HK-2 (cell line): ENCODE measurements at regions not wholly inside any gene's neighbourhood (a gene's known extent, or its start where the extent isn't known, plus 50 kb on each side); places are given as distances from the start of the nearest gene placed in this dataset.
"Not testable (repeated sequence)": the region's sequence is repeated elsewhere in the genome, so short reads cannot be mapped to it uniquely, and the experiment has no call there.

Source experiments
- DNase-seq: peaks from one replicate; pipeline ENCODE4 v3.0.0-alpha.2; 2018; ENCODE audit not compliant: unreplicated experiment

DNA sequence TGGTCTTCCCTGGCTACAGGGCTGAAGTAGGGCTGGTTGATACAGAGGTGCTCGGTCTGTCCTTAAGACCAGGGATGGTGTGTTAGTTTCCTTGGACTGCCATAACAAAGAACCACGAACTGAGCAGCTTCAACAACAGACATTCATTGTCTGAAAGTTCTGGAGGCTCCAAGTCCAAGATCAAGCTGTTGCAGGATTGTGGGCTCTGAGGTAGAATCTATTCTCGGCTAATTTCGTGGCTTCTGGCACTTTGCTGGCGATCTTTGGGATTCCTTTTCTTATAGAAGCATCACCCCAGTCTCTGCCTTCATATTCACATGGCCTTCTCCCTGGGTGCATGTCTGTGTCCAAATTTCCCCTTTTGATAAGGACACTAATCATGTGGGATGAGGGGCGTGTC, 112.1 kb upstream of the ITGB1 start:
- no peak for DNase-seq

DNA sequence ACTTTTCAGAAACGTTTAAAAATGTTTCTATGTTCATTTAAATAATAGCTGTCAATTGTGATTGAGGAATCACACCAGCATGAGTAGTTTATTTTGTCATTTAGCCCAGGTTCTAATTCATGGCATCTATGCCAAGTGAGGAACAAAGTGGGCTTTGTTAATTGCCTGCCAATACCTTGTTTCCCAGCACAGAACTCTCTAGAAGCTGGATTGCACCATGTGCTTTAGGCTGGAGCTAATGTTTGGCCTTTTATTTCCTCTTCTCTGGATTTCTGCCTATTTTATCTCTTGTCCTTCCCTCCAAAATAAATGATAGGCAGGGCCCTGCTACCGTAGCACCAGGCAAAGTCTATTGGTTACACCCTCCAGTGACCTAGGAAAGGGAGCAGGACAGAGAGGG, 109.9 kb upstream of the ITGB1 start:
- no peak for DNase-seq

DNA sequence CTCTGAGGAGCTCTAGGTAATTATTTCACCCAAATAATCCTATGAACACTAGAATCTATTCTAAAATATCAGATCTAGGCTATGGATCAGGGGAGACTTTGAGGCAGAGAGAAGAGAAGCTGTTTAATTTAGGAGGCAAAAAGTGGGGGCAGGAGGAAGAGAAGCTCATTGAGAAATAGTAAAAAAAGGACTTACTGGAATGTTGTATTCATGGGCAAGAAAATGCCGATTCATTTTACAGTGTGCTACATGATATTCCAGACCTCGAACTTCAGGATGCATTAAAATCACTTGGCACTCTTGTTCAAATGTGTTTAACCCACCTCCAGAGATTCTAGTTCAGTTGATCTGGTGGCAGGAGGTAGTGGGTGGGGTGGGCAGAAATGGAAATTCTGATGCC, 109.5 kb upstream of the ITGB1 start:
- DNase-seq: no peak

DNA sequence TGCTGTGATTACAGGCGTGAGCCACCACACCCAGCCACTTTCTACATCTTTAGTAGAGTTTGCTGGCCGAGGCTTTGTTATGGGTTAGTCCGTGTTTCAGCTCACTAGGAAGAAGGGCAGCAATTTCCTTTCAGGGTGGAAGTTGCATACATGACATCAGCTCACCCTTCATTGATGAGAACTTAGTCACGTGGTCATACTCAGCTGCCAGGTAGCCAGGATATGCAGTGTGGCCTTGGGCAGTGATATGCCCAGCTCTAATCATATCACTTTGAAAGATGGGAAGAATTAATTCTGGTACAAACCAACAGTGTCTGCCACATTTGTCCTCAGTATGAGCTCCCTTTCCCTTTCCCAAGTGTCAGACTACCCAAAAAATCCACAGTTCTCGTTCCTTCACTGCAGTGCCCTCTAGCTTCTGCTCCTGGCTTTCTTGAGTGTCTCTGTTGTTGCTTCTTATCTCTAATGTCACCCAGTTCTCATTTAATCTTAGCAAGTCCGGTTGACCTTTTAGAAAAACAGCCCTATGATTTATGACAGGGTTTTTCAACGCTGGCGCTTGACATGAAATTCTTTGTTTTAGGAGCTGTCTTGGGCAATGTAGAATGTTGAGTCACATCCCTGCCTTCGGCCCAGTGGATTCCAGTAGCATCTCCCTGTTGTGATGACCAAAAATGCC, 108.7 kb upstream of the ITGB1 start:
- no peak for DNase-seq

GRCh38 chr10:33065111-33065510, 107.1 kb upstream of the ITGB1 start:
- no peak for DNase-seq

DNA sequence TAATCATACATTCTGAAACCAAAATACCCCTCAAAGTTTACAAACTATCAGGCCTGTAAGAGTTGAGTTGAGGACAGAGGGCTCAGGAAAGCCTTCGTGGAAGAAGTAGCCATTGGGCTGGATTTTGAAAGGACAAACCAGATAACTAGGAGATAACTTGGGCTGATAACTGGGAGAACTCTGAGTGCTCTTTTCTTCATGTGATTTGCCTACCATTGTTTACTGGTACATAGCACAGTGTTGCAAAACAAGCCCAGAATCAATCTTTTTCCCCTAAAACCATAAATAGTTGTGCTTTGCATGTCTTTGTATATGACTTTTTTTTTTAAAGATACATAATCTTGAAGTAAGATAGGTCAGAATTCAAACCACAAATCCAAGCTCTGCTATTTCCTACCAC, 106.7 kb upstream of the ITGB1 start:
- no peak for DNase-seq

GRCh38 chr10:33057620-33058019, 99.6 kb upstream of the ITGB1 start:
- DNase-seq: no peak

DNA sequence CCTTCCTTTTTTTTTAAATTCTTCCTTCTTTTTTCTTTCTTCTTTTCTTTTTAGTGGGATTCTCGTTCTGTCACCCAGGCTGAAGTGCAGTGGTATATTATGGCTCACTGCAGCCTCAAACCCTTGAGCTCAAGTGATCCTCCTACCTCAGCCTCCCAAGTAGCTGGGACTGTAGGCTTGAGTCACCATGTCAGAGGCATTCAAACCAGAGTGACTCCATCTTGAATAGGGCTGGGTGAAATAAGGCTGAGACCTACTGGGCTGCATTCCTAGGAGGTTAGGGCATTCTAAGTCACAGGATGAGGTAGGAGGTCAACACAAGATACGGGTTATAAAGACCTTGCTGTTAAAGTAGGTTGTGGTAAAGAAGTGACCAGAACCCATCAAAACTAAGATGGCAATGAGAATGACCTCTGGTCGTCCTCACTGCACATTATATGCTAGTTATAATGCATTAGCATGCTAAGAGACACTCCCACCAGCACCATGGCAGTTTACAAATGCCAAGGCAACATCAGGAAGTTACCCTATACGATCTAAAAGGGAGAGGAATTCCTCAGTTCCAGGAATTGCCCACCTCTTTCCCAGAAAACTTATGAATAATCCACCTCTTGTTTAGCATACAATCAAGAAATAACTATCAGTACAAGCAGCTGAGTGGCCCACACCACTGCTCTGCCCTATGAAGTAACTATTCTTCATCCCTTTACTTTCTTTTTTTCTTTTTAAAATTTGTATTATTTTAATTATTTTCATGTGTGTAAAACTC, 99.0 kb upstream of the ITGB1 start:
- DNase-seq: no peak

DNA sequence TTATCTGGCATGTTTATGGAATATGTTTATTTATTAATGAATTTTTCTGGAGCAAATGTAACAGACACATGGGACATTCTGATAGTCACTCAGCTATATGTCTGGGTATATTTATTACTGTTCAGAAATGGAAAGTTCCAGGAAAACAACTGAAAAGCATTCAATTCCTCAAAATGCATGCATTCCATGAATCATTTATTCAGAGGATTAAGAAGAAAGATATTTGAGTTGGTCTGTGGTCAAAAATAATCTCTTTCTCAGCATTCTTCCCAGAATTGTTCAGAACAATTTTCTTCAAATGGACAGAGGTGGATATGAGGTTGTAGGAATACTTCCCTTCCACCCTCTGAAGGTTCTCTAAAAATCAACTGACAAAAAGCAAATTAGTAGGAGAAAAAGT, 97.6 kb upstream of the ITGB1 start:
- no peak for DNase-seq

DNA sequence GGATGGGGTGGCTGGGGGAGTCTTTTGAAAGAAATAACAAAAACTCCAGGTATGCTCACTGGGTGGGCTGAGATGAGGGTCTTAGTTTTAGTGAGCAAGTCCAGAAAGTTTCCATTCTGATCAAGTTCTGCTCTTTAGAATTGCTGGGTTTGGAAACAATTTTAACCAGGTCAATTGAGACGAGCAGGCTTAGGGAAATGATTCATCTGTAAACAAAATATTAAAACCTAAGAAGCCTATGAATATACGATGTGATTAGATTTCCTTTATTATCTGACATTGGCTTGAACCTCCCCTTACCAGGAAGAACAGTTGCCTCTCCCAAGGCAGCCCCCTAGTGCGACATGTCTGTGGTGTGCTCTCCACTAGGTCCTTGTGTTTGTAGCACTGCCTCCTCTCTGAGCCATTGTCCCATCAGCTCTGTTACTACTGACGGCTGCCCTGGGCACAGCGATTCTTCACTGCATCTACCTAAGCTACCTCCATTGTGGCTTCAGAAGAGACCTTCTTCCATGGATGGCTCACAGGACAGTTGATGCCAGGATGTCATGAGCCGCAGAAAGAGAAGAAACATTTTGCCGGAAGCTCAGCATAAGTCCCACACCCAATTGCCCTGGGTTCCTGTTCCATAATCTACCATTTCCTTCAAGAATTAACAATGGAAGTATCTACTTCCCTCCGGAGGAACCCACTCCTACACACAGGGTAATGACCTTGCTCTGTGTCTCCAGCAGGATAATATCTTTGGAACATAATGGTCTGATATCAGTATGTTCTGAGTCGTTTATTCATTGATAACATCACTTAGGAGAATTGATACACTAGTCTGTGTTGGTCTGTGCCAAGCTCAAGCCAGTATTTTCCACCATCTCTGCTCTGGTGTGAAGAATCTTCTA, 95.1 kb upstream of the ITGB1 start:
- DNase-seq: no peak

DNA sequence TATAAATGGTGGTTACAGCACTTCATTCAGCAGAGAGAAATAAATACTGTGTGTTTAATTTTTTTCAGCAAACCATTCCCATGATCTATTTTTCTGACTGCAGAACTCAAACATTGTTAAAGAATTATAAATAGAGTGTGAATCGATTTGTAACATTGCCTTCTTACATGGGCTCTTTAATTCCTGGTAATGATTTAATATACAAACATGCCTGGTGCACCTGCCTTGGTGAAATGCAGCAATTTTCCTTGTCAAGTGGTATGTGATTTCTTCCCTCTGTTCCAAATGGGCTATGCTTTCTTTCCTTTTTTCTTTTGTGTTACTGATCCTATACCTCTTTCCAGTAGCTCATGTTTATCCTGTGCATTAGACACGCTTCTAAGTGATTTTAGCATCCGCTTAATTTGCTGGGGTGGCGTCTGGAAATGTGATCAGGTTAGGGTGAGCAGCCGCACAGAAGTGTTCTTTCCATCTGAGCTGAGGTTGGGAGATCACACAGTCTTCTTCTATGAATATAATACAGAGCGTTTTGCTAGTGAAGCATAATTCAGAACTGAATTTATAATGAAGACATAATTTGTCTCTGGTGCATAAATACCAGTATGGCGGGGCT, 94.3 kb upstream of the ITGB1 start:
- no peak for DNase-seq

- DNase-seq: not testable (repeated sequence)
These were observed 92.2 kb upstream of the ITGB1 start for GRCh38 chr10:33049963-33050920.

- no peak for DNase-seq
These were observed 90.2 kb upstream of the ITGB1 start for GRCh38 chr10:33048223-33048622.

- no peak for DNase-seq
These were observed 89.6 kb upstream of the ITGB1 start for GRCh38 chr10:33047655-33048054.

DNA sequence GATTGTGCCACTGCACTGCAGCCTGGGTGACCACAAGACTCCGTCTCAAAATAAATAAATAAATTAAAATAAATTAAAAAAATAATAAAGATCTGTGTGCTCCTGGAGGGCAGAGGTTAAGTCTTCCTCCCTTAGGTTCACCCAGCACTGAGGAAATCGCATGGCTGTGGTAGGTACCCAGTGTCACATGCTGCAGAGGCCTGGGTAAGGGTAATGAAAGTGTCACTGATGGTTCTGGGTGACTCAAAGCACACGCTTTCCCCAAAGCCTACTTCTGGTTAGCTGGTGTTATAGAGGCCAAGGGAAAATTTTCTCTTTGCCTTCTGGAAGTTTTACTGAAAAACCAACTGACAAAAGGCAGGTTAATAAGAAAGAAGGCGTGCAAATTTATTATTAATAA, 88.8 kb upstream of the ITGB1 start:
- DNase-seq: no peak

GRCh38 chr10:33045421-33045820, 87.4 kb upstream of the ITGB1 start:
- no peak for DNase-seq

GRCh38 chr10:33042565-33042964, 84.5 kb upstream of the ITGB1 start:
- DNase-seq: no peak

- no peak for DNase-seq
These were observed 83.9 kb upstream of the ITGB1 start for GRCh38 chr10:33041783-33042437.

GRCh38 chr10:33040436-33040835, 82.4 kb upstream of the ITGB1 start:
- no peak for DNase-seq

DNA sequence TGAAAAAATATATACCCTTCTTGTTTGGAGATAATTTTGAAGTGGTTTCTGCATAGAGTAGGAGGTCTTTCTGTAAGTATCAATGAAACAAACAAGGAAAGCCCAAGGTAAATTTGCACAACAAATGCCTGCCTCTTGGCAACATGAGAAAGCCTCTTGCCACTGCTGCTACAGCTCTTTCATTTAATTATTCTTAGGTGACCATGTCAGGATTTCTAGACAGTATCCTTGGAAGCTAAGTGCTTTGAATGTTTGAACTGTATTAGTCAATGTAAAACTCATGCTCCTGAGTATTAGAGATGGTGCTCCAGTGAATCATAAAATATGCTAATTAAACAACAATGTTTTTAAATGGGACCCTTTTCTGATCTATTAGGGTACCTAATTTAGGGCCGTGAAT, 81.2 kb upstream of the ITGB1 start:
- DNase-seq: no peak
